Epithelial cell of proximal tubule (primary cell): ENCODE measurements at regions not wholly inside any gene's neighbourhood (a gene's known extent, or its start where the extent isn't known, plus 50 kb on each side); places are given as distances from the start of the nearest gene placed in this dataset.

ENCODE experiments used
- DNase-seq: peaks from one replicate; pipeline ENCODE4 v3.0.0-alpha.2; 2011; ENCODE audit warnings: low read depth
- H3K4me3 ChIP-seq: 2 replicates; pipeline ENCODE4 v1.5.1; 2011; ENCODE audit warnings: low read depth, mild to moderate bottlenecking, low read length
- TF ChIP-seq, protein P1 (sequence below): conservative IDR thresholded peaks from 2 replicates; pipeline ENCODE4 v1.5.1; 2012; ENCODE audit warnings: low read depth, mild to moderate bottlenecking, low read length

DNA sequence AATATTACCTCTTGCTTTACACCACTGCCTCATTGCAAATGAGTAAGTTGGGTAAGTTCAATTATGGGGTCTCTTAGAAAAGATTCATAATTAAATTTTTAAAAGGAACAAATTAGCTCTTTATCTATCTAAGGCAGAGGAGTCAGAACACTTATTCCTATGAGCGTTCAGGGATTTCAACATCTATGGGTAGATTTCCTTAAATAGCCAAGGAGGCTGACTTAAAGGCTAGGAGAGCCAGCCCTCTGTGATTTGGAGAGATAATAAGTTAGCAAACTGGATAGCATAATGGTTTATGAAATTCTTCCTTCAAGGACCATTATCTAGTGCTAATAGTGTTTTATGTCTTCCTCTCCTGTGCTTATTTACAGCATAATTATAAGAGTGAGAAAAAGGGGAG lies 387.7 kb downstream of the STK39 start:
- TF ChIP-seq, protein P1, sequence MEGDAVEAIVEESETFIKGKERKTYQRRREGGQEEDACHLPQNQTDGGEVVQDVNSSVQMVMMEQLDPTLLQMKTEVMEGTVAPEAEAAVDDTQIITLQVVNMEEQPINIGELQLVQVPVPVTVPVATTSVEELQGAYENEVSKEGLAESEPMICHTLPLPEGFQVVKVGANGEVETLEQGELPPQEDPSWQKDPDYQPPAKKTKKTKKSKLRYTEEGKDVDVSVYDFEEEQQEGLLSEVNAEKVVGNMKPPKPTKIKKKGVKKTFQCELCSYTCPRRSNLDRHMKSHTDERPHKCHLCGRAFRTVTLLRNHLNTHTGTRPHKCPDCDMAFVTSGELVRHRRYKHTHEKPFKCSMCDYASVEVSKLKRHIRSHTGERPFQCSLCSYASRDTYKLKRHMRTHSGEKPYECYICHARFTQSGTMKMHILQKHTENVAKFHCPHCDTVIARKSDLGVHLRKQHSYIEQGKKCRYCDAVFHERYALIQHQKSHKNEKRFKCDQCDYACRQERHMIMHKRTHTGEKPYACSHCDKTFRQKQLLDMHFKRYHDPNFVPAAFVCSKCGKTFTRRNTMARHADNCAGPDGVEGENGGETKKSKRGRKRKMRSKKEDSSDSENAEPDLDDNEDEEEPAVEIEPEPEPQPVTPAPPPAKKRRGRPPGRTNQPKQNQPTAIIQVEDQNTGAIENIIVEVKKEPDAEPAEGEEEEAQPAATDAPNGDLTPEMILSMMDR: no peak
- DNase-seq: no peak
- no peak overlapping the region for H3K4me3 ChIP-seq

DNA sequence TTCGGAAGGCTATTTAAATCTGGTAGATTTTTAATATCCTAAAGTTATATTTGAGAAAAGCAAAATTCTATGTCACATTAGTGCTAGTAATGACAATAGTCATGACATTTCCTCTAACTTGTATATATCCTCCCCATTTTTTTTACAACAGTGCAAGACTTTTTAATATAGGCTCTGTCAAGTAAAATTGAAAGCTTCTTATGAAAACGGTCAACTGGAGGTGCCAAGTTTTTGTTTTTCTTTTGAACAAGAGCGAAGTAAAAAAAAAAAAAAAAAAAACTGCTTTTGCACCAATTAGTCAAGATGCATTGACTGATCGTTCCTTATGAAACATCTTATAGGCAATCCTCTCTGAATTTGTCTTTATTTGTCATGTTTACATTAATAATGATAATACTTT lies 389.3 kb downstream of the STK39 start:
- DNase-seq: no peak
- TF ChIP-seq, protein P1: no peak
- no peak overlapping the region for H3K4me3 ChIP-seq

DNA sequence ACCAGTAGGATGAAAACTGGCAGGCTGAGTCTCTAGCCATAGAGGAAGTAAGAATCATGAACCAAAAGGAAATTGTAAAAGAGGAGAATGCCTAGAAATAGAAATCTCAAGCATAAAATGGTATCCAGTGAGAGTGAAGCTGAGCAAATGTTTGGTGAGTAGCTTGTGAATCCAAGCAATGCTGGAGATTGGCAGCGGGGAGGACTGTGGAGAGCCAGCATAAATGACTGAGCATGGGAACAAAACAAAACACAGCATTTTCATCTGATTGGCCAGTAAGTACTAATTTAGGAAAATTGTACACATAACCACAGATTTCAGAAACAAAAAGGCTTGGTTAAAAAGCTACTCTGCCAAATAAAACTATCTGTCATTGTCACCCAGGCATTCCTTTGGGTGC lies 390.0 kb downstream of the STK39 start:
- no peak overlapping the region for H3K4me3 ChIP-seq
- TF ChIP-seq, protein P1: no peak
- DNase-seq: no peak

DNA sequence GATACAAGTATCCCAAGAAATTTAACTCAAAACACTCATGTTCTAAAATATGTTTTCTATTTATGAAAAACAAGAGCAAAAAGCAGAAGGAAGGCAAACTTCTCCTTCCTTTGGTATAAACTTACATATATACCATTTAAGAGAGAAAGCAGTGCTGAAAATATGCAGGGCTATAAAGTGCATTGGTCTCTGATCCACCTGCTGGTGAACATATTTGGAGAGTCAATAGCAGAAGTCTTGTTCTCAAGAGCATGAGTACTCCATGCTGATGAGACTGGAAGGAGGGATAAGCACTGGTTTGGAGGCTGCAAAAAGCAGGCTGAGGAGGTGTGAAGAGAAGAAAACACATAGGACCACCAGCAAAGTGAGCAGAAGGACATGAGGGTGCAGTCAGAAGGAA lies 391.2 kb downstream of the STK39 start:
- no peak overlapping the region for H3K4me3 ChIP-seq
- DNase-seq: no peak
- TF ChIP-seq, protein P1: no peak

DNA sequence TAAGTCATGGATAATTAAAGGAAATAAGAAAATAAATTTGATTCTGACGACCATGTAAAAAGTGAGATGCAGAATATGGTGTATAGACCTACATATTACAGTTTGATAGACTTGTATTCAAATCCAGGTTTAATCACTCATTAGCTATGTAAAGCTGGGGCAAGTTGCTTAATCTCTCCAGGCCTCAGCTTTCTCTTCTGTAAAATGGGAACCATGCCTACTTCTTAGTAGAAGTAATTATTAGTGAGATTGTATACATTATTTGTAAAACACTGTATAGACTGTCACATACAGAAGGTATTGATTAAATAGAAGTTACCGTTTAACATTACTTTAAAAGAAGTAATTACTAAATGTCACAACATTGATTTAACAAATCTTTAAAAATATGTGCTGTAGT lies 392.2 kb downstream of the STK39 start:
- TF ChIP-seq, protein P1: no peak
- DNase-seq: no peak
- no peak overlapping the region for H3K4me3 ChIP-seq

DNA sequence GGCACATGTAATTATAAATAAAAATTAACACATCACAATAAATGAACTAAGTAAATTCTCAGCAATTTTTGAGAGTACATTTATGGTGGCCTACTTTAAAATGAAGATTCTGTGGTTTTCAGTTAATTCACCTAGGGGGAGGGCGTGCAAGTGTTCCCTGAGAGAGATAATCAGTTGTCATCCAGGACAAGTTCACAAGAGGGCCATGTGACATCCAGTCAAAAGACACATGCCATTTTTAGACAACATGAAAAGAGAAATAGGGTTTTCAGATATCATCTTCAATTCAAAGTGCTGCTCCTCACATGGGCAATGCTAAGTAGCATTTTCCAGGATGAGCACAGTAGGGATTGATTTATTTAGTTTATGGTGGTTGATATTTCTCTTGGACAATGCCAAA lies 393.7 kb downstream of the STK39 start:
- no peak for DNase-seq

DNA sequence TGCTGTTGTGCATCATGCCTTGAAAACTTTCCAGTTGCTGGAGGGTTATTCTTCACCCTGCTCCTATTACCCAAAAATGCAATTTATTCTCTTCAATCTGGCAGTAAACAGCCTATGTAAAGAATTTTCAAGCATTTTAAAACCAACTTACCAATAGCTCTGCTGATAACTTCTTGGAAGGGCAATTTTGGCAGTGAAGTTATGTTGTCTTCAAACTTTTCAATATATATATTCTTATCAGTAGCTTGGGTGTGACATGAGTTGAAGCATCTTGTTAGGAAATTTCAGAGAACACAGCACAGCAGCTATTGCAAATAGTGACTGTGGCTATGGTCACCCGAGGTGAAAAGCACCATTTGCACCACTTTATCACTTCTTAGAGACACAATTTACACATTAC lies 395.5 kb downstream of the STK39 start:
- no peak for DNase-seq
- H3K4me3 ChIP-seq: no peak overlapping the region
- TF ChIP-seq, protein P1: no peak

More for the DNA sequence above, 393.7 kb downstream of the STK39 start:
- TF ChIP-seq, protein P1: no peak
- no peak overlapping the region for H3K4me3 ChIP-seq
